ENCODE measurements at regions not wholly inside any gene's neighbourhood (a gene's known extent, or its start where the extent isn't known, plus 50 kb on each side); places are given as distances from the start of the nearest gene placed in this dataset.

DNA sequence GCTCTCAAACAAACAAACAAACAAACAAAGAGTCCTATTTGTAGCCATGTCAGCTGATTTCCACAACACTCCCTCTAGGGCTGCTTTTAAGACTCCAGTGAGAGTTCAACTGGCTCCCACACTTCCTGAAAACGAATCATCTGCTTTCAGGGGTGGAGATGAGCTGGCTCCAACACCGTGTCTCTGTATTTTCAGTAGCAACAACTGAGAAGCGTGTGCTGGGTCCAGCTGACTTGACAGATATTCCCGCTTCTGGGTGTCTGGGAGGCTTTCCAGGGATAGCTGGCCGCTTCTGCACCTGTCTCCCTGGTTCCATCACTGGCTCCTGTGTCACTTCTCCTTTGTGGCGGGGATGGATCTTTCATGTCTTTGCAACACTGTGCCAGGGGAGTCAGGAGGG is 272.5 kb upstream of the SOX4 start:
- TF ChIP-seq CTCF (IDR thresholded peaks at IDR 0.05; ENCODE audit: low read depth, low read length, missing control alignments), result no peak
- no peak for DNase-seq (ENCODE audit: low read depth)
- no peak overlapping the region for H3K4me3 ChIP-seq (ENCODE audit: low read depth, low read length)

DNA sequence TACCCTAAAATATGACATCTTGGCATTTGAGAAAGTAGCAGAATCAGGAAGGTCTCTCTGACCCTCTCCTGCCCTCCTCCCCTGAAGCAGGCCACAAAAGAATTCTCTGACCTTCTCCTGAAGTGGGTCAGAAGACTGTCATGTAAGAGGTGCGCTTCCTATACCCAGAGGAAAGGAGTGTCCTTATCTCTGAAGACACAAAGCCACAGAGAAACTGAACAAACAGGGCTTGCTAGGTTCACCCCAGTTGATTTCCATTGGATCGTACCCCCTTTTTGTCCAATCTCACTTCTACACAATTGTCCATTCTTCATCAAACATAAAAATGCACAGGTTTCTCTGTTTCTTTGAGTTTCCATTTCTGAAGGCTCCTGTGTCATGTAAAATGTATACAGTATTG is 272.0 kb upstream of the SOX4 start:
- no peak for DNase-seq (ENCODE audit: low read depth)
- H3K4me3 ChIP-seq (ENCODE audit: low read depth, low read length), result no peak overlapping the region
- no peak for TF ChIP-seq CTCF (IDR thresholded peaks at IDR 0.05; ENCODE audit: low read depth, low read length, missing control alignments)

- no peak overlapping the region for H3K4me3 ChIP-seq (ENCODE audit: low read depth, low read length)
- TF ChIP-seq CTCF (IDR thresholded peaks at IDR 0.05; ENCODE audit: low read depth, low read length, missing control alignments), result no peak
- DNase-seq (ENCODE audit: low read depth), result no peak
These were observed 270.0 kb upstream of the SOX4 start for GRCh38 chr6:21323577-21323976.

- TF ChIP-seq CTCF (IDR thresholded peaks at IDR 0.05; ENCODE audit: low read depth, low read length, missing control alignments), result no peak
- H3K4me3 ChIP-seq (ENCODE audit: low read depth, low read length), result no peak overlapping the region
- DNase-seq (ENCODE audit: low read depth), result no peak
These were observed 268.2 kb upstream of the SOX4 start for GRCh38 chr6:21325201-21325856.

DNA sequence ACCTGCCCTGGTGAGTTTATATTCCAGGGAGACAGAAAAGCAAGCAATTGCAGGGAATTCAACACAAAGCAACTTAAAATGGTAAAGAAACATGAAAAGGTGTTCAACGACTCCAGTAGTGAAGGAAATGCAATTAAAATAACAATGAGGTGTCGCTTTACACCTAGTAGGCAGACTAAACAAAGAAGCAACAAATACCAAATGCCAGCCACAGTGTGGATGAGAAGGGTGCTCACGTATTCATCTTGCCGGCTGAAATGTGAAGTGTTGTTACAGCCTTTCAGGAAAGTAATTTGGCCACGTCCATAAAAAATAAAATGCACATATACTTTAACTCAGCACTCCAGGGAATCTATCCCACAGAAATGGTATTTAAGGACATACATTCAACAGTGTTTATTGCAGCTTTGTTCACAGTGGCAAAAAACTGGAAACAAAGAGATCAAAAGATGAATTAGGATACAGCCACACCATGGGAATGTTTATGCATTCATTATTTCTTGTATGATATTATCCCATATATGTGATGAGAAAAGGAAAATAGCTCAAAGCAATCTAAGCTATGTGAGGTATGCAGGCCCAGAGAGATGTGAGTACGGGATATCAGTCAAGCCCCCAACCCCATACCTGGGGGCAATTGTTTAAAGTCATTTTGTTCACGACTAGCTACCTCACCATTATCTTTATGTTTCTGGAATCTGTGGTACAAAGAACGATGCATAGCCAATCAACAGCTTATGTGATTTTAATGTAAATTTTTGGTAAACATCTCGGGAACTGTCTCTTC is 266.0 kb upstream of the SOX4 start:
- H3K4me3 ChIP-seq (ENCODE audit: low read depth, low read length), result no peak overlapping the region
- no peak for DNase-seq (ENCODE audit: low read depth)
- no peak for TF ChIP-seq CTCF (IDR thresholded peaks at IDR 0.05; ENCODE audit: low read depth, low read length, missing control alignments)

DNA sequence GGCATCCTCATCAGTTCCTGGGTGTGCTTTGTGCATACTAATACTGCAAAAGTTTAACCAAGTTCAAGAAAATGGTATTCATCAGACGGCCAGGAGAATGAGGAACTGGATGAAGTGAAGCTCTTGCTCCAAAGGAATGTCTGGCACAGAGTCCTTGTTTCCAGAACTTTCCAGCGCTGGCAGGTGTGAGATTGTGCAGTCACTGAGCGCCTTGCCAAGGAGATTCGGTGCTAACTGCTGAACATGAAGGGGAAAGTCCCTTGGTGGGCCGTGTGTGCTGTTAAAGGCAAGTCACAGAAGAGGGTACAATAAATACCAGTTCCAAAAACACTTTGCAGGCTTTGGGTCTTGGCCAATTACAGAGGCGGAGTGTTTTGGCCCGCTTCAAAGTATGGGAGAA is 262.3 kb upstream of the SOX4 start:
- no peak overlapping the region for H3K4me3 ChIP-seq (ENCODE audit: low read depth, low read length)
- no peak for TF ChIP-seq CTCF (IDR thresholded peaks at IDR 0.05; ENCODE audit: low read depth, low read length, missing control alignments)
- no peak for DNase-seq (ENCODE audit: low read depth)

- TF ChIP-seq CTCF (IDR thresholded peaks at IDR 0.05; ENCODE audit: low read depth, low read length, missing control alignments), result no peak
- H3K4me3 ChIP-seq (ENCODE audit: low read depth, low read length), result no peak overlapping the region
- no peak for DNase-seq (ENCODE audit: low read depth)
These were observed 261.5 kb upstream of the SOX4 start for GRCh38 chr6:21332077-21332476.
